ENCODE measurements at regions not wholly inside any gene's neighbourhood (a gene's known extent, or its start where the extent isn't known, plus 50 kb on each side); places are given as distances from the start of the nearest gene placed in this dataset.

GRCh38 chr6:43989581-43990146, 137.6 kb downstream of the MRPL14 start:
- TF ChIP-seq CTCF (IDR thresholded peaks at IDR 0.05): no peak
- TF ChIP-seq REST (IDR thresholded peaks at IDR 0.05; ENCODE audit: insufficient read depth in 1 of 2, low read depth in 2 of 2, low read length in 1 of 2): no peak

Data from Panc1 (cell line).